Smooth muscle cell (in vitro differentiated cells): ENCODE measurements at regions not wholly inside any gene's neighbourhood (a gene's known extent, or its start where the extent isn't known, plus 50 kb on each side); places are given as distances from the start of the nearest gene placed in this dataset.

Source experiments
- DNase-seq: peaks from one replicate; lab custom pipeline; 2025; ENCODE audit not compliant: unreplicated experiment; lab: John Stamatoyannopoulos, UW
- H2AFZ ChIP-seq: fragments of 200-600 bp; sonication (generic); 2 replicates; pipeline ENCODE4 v1.6.0; 2016; ENCODE audit warnings: antibody characterized with exemption, low read depth, mild to moderate bottlenecking
- H3F3A ChIP-seq: fragments of 200-600 bp; sonication (generic); 2 replicates; pipeline ENCODE4 v1.6.0; 2017; ENCODE audit warnings: antibody characterized with exemption, low read depth
- H3K27ac ChIP-seq: fragments of 200-600 bp; sonication (generic); 2 replicates; pipeline ENCODE4 v1.5.1; 2016; ENCODE audit warnings: low read depth, mild to moderate bottlenecking
- H3K27me3 ChIP-seq: fragments of 200-600 bp; sonication (generic); 2 replicates; pipeline ENCODE4 v1.6.1; 2016; ENCODE audit warnings: low read depth, mild to moderate bottlenecking
- H3K36me3 ChIP-seq: fragments of 200-600 bp; sonication (generic); 2 replicates; pipeline ENCODE4 v1.5.1; 2016; ENCODE audit warnings: low read depth
- H3K4me1 ChIP-seq: fragments of 200-600 bp; sonication (generic); 2 replicates; pipeline ENCODE4 v1.5.1; 2016; ENCODE audit warnings: low read depth
- H3K4me2 ChIP-seq: fragments of 200-600 bp; sonication (generic); 2 replicates; pipeline ENCODE4 v1.6.0; 2016; ENCODE audit warnings: mild to moderate bottlenecking
- H3K4me3 ChIP-seq: fragments of 200-600 bp; sonication (generic); 2 replicates; pipeline ENCODE4 v1.5.1; 2016; ENCODE audit warnings: mild to moderate bottlenecking
- H3K79me2 ChIP-seq: fragments of 200-600 bp; sonication (generic); 2 replicates; pipeline ENCODE4 v1.6.0; 2016; ENCODE audit warnings: low read depth, mild to moderate bottlenecking
- H3K9ac ChIP-seq: fragments of 200-600 bp; sonication (generic); 2 replicates; pipeline ENCODE4 v1.6.0; 2016; ENCODE audit warnings: low read depth
- H3K9me3 ChIP-seq: fragments of 200-600 bp; sonication (generic); replicated peaks from 2 replicates; pipeline ENCODE4 v1.5.1; 2016; ENCODE audit warnings: low read depth
- H4K20me1 ChIP-seq: fragments of 200-600 bp; sonication (generic); 2 replicates; pipeline ENCODE4 v1.6.0; 2016; ENCODE audit warnings: low read depth
- WGBS: methylation state at CpG from one replicate; pipeline ENCODE4 v1.1.7; 2016; ENCODE audit warnings: low lambda C conversion rate; 5-methylcytosine and 5-hydroxymethylcytosine counted together
- TF ChIP-seq, protein P1 (sequence below): fragments of 200-600 bp; sonication (generic); IDR thresholded peaks from 2 replicates; pipeline ENCODE4 v1.5.1; 2017; ENCODE audit warnings: borderline replicate concordance, mild to moderate bottlenecking, antibody characterized with exemption; ENCODE audit not compliant: insufficient read depth, poor library complexity, severe bottlenecking

DNA sequence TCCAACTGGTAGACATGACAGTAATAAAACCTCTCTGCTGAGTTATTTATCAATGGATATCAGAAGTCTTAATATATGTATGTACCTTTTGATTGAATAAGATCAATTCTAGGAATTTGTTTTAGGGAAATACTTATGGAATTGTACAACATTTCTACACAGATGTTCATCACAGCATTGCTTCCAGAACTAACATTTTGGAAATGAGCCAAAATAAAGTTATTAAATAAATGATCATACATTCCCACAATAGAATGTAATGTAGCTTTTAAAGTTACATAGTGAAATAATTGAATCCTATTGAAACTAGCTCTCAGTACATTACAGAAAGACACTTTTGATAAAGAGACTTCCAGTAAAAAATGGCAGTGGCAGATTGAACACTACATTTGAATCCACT is 481.6 kb upstream of the LRRN3 start:
- Histone ChIP-seq H4K20me1 (no peaks in the 10 kb centered on the region), H3K4me1 (no peaks in the 10 kb centered on the region), H3K4me2 (no peak overlapping the region), H3K79me2 (no peaks in the 10 kb centered on the region), H3K4me3 (no peak overlapping the region), H3K9ac (no peak overlapping the region), H3K27me3 (no peaks in the 10 kb centered on the region), H3K36me3 (no peaks in the 10 kb centered on the region), H3F3A (no peaks in the 10 kb centered on the region), H2AFZ (no peak overlapping the region), H3K27ac (no peak overlapping the region), H3K9me3 (no peaks in the 10 kb centered on the region)
- DNase-seq, result no peak
- TF ChIP-seq, protein P1, sequence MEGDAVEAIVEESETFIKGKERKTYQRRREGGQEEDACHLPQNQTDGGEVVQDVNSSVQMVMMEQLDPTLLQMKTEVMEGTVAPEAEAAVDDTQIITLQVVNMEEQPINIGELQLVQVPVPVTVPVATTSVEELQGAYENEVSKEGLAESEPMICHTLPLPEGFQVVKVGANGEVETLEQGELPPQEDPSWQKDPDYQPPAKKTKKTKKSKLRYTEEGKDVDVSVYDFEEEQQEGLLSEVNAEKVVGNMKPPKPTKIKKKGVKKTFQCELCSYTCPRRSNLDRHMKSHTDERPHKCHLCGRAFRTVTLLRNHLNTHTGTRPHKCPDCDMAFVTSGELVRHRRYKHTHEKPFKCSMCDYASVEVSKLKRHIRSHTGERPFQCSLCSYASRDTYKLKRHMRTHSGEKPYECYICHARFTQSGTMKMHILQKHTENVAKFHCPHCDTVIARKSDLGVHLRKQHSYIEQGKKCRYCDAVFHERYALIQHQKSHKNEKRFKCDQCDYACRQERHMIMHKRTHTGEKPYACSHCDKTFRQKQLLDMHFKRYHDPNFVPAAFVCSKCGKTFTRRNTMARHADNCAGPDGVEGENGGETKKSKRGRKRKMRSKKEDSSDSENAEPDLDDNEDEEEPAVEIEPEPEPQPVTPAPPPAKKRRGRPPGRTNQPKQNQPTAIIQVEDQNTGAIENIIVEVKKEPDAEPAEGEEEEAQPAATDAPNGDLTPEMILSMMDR, result no peak

DNA sequence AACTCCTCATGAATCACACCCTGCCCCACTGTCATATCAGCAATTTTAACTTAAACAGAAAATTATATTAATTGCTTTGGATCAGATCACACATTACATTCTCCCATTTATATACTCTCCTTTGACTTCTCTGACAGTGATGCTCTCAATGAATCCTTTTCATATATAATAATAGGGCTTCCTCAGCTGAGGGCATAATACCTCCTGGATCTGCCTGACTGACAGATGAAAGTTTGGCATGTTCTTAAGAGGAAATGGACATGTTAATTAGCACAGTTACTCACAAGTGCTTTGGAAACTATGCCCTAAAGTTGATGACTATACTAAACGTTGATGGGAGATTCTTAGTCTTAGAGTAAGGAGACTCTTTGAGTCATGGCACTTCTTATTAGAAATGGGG is 478.2 kb upstream of the LRRN3 start:
- Histone ChIP-seq H3K36me3 (no peaks in the 10 kb centered on the region), H3K9me3 (no peaks in the 10 kb centered on the region), H3K79me2 (no peaks in the 10 kb centered on the region), H3K9ac (no peak overlapping the region), H3K4me3 (no peak overlapping the region), H3F3A (no peaks in the 10 kb centered on the region), H3K27me3 (no peaks in the 10 kb centered on the region), H4K20me1 (no peaks in the 10 kb centered on the region), H2AFZ (no peak overlapping the region), H3K4me2 (no peak overlapping the region), H3K4me1 (no peaks in the 10 kb centered on the region), H3K27ac (no peak overlapping the region)
- DNase-seq, result no peak
- 52% methylated on average over 1 of the region's 1 CpG for WGBS
- TF ChIP-seq, protein P1, result no peak
